ENCODE measurements at regions not wholly inside any gene's neighbourhood (a gene's known extent, or its start where the extent isn't known, plus 50 kb on each side); places are given as distances from the start of the nearest gene placed in this dataset.

DNA sequence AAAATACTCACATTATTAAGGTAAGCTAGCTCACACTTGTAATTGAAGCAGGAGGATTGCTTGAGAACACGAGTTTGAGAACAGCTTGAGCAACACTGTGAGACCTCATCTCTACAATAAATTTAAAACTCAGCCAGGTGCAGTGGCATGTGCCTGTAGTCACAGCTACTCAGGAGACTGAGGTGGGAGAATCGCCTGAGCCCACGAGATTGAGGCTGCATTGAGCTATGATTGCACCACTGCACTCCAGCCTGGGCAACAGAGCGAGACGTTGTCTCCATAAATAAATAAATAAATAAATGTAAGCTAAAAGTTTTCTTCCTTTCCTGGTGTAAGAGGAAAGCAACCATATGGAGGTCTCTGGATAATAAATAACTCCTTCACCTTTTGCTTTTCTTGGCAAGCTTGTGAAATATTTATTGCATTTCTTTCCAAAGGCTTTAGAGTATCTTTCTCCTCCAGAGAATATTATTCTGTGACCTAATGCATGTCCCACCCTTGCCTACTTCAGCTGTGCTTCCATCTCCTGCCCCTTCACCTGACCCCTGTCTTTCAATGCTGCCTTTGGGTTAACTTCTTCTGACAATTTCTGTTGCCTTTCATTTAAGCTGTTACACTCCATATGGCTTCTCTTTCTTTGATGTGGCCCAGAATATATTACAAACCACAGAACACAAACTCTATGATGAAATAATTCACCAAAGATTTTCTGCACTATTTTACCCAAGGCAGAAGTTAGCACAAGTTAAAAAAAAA is 280.7 kb upstream of the RND3 start:
- DNase-seq = no peak

- DNase-seq = no peak
Measured at GRCh38 chr2:150762571-150762970, 275.1 kb upstream of the RND3 start.

GRCh38 chr2:150759531-150759930 is 272.1 kb upstream of the RND3 start:
- no peak for DNase-seq

DNA sequence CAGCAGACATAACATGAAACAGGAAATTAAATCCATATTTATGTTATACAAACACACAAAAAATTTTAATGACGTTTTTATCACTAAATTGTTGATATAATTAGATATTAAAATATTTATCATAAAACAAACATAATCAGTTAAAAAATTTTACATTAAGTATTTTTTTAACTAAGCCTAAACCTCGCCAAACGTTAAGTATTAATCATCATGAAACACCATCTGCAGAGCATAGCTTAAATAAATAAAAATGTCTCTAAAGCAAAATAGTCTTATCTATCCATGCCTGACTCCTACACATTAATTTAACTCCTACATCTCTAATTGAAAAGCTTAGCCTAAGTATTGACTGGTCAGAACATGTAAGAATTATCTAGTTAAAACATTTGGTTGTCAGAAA is 271.6 kb upstream of the RND3 start:
- DNase-seq = no peak

GRCh38 chr2:150752229-150752628 is 264.8 kb upstream of the RND3 start:
- no peak for DNase-seq

GRCh38 chr2:150750720-150751119 is 263.3 kb upstream of the RND3 start:
- DNase-seq = no peak

DNA sequence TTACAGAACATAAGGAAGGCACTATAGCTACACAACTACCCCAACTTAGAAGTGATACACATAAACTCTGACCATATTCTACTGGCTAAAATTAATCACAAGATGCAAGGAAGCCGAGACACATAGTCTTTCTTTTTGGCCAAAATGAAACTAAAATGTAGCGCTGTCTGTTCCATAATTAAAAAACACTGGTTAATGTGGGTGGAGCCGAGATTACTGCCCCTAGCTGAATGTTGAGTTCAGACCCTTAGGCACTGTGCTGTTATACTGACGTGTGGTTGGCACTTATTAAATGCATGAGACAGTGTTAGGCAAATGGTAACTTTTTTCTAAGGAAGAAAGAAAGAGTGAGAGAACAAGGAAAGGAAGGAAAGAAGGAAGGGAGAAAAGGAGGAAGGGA is 254.6 kb upstream of the RND3 start:
- DNase-seq = no peak

DNA sequence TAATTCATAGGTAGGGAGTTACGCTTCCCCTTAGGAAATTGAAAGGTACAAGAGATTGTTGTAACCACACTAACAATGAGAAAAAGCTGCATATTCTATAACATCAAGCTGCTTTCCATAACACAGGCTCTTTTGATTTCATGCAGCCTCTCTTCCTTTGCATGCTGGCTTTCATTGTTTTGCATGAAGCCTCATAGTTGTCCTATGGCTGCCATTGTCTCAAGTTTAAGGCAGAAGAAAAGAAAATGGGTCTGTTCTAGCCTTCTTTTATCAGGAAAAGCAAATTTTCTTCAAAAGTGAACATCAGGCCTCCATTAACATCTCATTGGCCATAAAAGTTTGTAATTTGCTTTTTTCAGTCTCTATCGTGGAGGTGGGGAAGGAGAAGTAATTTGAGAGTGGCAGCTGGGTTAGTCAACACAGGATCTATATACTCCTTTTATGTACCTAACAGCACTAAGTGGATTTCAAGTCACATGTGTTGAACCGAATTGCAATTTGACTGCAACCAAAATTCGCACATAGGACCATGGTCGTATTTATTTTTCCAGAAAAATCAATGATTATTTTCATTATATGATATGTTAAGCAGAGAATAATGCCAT is 248.5 kb upstream of the RND3 start:
- no peak for DNase-seq

GRCh38 chr2:150733051-150733618 is 245.7 kb upstream of the RND3 start:
- no peak for DNase-seq

- no peak for DNase-seq
Measured at GRCh38 chr2:150732491-150732890, 245.0 kb upstream of the RND3 start.

DNA sequence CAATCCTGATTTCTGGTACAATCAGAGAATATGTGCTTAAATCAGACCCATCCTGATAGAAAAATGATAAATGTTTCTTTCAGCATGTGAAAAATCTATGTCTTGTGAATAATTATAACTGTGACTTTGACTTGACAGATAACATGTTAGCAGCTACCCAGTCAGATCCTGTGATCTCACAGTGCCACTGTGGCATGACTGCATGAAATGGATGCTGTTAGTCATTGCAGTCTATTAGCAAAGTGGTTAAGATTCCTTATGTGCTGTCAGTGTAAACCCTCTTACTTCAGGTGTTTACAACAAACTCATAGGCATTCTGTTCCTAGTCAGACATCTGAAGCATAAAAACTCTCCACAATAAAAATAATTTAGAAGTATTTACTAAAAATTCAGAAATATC is 244.6 kb upstream of the RND3 start:
- DNase-seq = no peak

DNA sequence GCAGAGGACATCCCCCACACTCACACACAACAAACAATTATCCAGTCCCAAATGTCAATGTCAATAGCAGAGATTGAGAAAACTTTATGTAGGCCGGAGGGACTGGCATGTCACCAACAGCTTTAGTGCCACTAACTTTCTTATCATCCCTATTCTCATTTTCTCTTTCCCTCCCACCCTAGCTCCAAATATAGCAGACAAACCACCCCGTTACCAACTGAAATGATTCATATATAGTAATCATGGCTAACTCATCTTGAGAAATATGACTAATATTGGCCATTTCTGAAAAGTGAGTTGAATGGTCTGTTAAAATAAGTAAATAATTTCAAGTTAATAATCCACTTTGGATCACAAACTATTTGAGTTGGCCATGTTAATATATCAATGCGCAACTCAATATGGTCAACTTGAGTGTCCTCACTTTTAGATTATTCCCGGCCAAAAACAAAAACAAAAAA is 242.1 kb upstream of the RND3 start:
- no peak for DNase-seq

- DNase-seq = no peak
Measured at GRCh38 chr2:150718280-150718679, 230.8 kb upstream of the RND3 start.

GRCh38 chr2:150716186-150716585 is 228.7 kb upstream of the RND3 start:
- DNase-seq = no peak

- no peak for DNase-seq
Measured at GRCh38 chr2:150715501-150715900, 228.0 kb upstream of the RND3 start.

DNA sequence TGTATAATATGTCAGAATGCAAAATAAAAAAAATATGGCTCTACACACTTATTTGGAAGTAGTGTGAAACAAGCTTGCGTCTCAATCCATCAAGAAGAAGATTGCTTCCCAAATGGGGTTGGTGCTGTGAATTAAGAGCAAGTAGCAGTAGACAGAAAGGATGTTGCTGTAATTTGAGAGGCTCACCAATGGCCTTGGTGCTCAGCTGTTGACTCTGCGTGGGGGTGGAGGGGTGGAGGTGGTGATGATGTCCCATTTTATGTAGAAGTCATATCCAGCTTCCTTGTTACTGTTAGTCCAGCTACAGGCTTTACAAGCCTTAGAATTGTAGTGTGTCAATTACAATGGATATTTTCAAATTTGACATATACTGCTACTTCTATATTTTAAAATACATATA is 223.4 kb upstream of the RND3 start:
- no peak for DNase-seq

DNA sequence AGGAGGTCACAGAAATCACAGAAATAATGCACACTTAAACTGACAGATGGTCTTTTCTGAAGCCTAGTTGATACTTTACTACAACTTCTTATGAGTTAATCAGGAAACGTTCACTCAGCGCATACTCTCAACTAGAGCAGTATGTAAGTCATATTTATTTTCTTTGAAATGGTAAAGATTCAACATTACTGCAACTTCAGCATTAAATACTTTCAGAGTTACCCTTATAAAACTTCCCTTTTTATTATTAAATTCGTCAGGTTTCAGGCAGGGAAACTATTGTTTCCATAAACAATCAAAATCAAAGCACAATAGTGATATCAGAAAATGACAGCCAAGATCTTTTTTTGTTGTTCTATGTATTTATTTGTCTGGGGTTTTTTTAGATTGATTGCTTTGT is 222.6 kb upstream of the RND3 start:
- no peak for DNase-seq

DNA sequence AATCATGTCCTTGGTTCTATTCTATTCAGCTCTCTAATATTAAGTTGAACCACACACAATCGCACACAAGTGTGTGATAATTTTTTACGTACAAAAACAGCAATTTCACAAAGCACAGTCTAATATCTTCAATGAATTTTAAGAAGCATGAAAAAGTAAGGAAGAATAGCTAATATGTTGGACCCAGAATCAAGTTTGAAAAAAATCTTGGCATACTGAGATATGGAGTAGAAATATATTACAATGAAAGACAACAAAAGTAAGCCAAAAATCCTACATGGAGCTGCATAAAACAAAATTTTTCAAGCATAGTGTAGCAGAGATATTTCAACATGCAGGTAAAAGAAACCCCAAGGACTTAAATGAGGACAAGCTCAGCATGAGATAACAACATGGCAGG is 219.1 kb upstream of the RND3 start:
- DNase-seq = no peak

DNA sequence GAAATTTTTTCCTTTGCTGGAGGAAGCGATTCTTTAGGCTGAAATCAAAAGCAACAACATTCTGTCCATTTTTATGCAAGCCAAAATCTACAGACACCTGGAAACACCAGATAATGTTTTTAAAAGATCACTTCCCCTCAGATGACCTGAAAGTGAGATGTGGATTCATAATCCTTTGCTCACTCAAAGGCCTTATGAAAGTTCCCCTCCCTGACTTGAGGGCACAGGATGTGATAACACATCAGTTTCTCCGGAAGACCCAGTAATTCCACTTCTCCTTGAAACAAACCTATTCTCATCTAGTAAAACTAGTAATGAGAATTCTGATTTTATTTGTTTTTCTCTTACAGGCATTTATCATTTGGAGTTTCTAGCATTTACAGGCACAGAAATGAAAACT is 218.3 kb upstream of the RND3 start:
- no peak for DNase-seq

- DNase-seq = no peak
Measured at GRCh38 chr2:150705357-150705756, 217.9 kb upstream of the RND3 start.

DNA sequence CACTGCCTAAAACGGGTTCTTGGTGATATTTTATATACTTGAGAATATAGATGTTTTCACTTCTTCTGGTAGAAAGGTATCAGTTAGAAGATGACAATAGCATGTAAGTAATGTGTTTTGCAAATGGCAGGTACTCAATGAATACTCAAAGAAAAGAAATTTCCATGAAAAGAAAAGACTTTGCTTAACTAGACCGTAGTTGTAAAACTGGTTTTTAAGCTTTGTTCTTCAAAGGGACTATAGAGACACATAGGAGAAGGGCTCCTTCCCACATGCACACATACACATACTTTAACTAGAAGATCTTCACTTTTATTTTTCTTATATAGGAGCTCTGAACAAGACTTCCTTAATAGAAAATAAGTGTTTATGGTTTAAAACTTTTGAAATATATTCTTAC is 215.3 kb upstream of the RND3 start:
- DNase-seq = no peak

GRCh38 chr2:150700666-150701580 is 213.5 kb upstream of the RND3 start:
- DNase-seq = no peak

GRCh38 chr2:150699218-150699617 is 211.8 kb upstream of the RND3 start:
- no peak for DNase-seq

All from NCI-H1105 treated with DMSO at 0.1 percent for 48 hours (cell line).